GM12873 (cell line): ENCODE measurements at regions not wholly inside any gene's neighbourhood (a gene's known extent, or its start where the extent isn't known, plus 50 kb on each side); places are given as distances from the start of the nearest gene placed in this dataset.

Source experiments
- CTCF ChIP-seq: IDR thresholded peaks from 2 replicates; pipeline ENCODE4 v1.5.1; 2012; ENCODE audit warnings: low read depth, mild to moderate bottlenecking, moderate library complexity, low read length, control low read depth; ENCODE audit not compliant: insufficient read depth; ENCODE audit errors: missing control alignments

- no peak for TF ChIP-seq CTCF
Observed at GRCh38 chr3:80618295-80619256, 850.8 kb upstream of the ROBO1 start.

DNA sequence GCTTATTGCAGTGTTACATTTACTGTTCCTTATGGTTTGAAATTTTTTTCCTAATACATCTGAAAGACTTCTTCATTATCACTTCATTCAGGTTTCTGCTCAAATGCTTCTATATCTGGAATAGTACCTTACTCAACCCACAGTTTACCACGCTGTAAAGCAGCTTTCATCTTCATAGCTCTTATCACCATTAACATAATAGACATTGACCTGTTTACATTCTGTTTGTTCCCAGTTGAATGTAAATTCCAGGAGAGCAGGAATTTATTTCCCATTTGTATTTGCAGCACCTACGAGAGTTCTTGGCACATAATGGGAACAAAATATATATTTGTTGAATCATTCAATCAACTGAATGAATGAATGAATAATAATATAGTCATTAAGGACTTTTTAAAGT lies 844.6 kb upstream of the ROBO1 start:
- no peak for TF ChIP-seq CTCF

GRCh38 chr3:80606073-80606472 lies 838.3 kb upstream of the ROBO1 start:
- no peak for TF ChIP-seq CTCF

GRCh38 chr3:80601479-80601878 lies 833.7 kb upstream of the ROBO1 start:
- no peak for TF ChIP-seq CTCF

DNA sequence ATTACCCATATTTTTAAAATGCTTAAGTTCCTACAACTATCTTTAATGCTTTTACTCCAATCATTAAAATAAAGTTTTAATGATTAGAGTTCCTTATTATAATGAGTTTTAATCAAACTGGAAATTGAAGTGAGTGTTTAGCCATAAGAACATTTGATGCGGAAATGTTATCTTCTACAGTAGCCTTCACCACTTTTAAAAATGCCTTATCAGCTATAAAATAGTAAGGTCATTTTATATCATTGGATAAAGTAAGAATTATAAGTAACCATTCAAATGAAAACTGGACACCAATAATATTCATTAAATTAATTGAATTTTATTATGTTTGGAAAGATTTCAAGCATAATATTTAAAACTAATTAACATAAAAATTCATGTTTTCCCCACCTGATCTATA lies 825.0 kb upstream of the ROBO1 start:
- no peak for TF ChIP-seq CTCF

DNA sequence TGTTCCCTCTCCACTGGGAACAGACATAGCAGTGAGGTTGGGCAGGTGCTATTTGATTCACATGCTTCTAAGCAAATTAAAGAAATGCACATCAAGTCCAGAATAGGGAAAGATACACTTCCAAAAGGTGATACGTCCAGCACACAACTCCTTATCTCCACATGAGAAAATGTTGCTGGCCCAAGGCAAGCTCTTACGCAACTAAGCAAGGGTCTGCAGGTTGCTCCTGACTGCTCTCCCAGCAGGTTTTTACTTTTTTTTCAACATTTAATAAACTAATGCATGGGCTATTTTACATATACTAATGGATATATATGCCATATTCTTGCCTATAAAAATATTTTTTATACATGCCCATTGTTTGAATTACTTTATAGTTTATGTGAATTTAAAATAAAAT lies 818.5 kb upstream of the ROBO1 start:
- TF ChIP-seq CTCF, result no peak

DNA sequence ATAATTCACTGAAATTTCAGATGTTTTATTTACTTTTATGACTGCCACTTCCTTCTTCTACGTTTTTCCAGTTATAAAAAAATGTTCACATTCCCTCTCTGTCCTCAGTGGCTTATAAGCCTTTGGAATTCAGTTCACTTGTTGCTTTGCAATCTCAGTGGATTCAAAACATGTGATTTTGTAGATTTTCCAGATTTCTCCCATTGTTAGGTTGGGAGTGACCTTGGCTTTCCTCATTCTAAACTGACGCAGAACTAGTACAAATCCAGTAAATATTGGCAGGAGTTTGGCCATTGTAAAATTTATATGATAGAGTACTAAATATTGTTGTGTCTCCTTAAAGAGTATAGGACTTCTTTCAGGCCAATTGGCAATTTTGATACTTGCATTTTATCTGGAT lies 812.3 kb upstream of the ROBO1 start:
- TF ChIP-seq CTCF, result no peak
